HuH-7 (cell line): ENCODE measurements at regions not wholly inside any gene's neighbourhood (a gene's known extent, or its start where the extent isn't known, plus 50 kb on each side); places are given as distances from the start of the nearest gene placed in this dataset.
"Not testable (repeated sequence)": the region's sequence is repeated elsewhere in the genome, so short reads cannot be mapped to it uniquely, and the experiment has no call there.

ENCODE experiments used
- DNase-seq: peaks from one replicate; pipeline ENCODE4 v3.0.0; 2011; ENCODE audit warnings: low spot score

DNA sequence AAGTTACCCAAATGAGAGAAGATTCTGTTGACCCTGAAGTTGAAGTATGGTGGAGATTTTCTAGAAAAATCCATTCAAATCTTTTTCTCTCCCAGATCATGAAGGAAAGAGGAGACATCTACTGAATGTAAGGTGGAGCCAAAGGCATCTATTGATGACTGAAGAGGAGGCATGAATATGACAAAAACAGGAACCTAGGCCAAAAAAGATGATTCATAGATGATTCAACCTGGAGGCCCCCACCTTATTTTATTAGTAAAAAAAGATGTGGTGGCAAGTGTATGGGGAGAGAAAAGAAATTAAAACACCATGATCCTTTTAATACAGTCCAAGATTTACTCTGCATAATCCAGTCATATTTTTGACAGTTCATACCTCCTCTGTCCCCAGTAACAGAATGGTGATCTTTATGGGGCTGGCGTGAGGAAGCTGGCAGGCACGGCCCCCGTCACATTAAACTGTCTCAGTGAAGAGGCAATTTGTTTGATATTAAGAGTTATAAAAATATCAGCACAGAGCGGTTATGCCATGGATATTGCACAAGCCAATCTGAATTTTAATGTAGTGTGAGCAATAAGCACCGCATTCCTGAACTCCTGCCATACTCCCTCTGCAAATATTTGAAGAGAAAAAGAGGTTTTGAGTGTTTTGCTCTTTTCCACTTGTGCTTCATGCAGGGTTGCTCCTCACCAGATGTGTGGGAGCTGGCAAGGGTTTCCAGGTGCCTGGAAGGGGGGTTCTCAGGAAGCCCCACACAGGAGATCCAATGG lies 94.4 kb downstream of the TRIM43 start:
- DNase-seq, result not testable (repeated sequence)

DNA sequence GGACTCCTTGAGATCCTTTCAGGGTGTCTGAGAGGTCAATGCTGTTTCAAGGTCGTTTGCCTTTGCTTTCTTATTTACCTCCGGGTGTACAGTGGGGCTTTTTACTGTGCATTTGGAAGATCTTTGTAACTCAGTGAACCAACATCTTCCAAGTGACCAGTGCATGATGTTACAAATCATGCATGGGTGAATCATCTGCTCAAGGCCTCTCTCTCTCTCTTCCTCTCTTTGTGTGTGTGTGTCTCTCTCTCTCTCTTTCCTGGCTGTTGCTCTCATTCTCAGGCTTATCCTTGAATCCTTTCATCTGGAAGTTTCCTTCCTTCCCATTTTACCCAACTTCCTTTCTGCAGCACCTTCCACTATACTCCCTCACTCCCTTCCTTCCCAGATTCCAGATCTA lies 96.1 kb downstream of the TRIM43 start:
- DNase-seq, result not testable (repeated sequence)

DNA sequence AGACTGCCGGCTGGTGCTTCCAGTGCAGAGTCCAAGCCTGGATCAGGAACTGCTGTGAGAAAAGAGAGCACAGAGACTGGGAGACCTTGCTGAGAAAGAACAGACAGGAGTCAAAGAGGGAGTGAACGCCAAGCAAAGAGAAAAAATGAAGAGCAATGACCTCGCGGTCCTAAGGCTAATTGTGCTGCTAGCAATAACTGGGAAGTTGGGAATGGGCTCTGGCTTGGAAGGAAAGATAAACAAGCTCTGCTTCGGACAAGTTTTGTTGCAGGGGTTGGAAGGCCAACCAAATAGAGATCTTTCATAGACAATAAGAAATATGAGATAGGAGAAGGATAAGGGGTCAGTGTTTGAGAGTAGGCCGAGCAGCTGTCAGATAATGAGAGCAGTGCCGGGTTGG lies 99.4 kb downstream of the TRIM43 start:
- not testable (repeated sequence) for DNase-seq

DNA sequence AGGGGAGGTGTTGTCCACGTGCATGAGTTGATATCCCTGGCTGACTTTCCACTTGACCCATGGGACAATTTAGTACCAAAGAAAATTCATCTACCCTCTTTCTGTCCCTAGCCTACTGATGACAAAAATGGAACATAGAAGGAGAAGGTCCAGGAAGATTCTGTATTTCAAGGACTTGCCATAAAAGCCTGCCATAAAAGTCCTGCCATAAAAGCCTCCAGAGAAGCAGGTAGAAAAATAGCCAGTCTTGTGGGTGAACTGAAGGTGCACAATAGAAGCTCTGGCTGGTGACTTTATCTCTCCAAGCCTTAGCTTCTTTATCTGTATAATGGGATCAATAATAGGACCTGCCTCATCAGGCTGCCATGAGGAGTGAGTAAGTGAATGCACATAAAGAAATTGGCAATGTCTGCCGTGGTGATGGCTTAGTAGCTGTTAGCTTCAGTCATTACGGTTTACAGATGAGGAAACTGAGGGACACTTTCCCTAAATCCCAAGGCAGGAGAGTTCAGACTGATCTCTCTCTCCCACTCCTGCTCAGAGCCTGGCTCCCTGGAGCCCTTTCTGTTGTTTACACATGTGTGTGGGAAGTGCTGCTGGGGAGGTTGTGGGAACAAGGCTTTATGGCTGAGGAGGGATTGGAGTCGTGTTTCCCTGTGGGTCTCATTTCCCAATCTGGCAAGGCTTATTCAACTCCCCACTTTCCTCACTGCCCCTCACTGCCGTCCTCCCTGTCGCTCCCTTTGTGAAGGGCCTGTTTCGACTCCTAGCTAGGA lies 101.5 kb downstream of the TRIM43 start:
- DNase-seq, result not testable (repeated sequence)

DNA sequence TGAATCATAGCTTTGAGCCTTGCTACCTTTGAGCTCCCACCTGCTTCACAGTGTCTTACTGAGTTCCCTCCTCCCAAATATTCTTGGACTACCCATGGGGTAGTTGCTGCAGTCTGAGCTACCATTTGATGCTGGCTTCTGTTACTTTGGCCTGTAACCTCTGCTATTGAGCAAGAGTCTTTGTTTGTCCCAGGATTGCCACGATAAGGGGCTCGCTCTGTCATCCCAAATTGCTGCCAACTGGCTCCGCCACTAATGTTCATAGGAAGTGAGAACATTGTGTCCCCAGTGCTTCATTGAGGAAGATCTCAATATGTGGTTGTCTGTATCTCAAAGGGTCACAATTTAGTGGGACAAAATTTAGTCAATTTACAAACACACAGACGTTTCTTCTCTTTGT lies 103.8 kb downstream of the TRIM43 start:
- no peak for DNase-seq

DNA sequence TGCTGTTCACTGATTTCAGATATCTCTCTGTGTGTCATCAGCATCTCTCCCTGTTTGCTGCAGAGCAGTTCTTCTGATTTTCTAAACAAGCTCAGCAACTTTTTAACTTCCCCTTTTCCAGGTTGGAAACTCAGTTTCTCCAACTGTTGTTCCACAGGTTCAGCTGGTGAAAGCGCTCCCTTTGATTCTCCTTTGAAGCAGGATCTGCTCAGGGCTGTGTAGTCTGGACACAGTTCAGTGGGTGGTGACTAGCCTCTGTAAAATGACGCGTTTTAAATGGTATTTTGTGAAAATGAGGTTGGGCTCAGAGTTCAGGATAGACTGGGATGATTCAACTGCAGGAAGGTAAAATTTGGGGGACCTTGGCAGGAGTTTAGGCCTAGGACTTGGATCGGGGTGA lies 106.3 kb downstream of the TRIM43 start:
- DNase-seq, result no peak

DNA sequence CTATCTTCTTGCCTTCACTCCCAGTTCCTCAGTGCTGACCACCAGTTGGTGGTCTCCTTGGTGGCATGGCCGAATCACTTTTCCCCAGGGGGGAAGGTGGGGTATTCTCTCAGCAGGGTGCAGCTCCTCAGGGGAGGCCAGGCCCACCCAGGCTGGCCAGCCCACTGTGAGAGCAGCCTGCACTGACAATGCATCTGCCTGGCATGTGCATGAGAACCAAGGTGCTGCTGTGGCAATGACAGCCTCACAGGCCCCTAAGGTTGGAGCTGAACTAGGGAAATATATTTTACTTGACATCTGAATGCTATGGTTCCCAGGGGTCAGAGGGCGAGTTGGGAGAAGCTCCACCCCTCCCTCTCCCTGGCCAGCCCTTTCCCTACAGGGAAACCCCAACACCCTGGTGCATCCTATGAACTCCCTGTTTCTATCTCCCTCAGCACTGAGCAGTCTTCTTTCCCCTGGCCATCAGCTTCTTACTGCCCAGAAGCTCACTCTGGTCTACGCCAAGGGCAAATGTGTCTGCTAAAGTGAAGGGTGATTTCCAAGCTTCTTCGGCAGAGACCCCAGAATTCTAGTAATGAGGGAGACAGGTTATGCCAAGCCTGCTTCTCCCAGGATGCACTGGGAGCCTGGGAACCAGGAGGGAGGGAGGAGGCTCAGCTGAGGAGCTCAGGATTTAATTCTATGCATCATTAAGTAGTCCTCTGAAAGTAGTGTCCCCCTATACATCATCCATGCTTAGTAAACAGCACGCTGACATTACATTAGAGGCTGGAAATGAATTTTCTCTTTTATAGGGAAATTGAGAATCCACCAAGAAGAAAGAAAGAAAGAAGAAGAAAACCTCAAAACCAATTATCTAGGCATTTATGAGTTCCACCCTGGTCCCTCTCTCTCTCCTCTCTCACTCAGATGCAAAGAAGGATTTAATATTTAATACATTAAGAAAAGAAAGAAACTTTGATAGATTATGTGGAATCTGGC lies 107.7 kb downstream of the TRIM43 start:
- not testable (repeated sequence) for DNase-seq

DNA sequence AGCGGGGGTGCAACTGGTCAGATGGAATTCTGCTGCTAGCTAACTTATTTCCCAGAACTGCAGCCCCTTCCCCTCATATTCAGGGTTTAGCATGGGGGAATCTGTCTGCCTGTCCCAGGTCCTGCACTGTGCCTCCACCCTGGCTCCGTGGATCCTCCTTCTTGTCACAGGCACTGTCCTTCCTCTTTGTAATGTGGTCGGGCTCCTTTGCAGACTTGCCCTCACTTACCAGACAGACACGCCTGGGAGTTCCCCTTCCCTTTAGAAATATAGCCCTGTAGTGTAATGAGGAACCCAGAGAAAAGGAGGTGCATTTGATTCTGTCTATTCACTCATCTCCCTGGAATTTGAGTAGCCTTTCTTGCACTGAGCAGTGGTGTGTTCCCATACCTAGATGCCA lies 108.7 kb downstream of the TRIM43 start:
- no peak for DNase-seq

DNA sequence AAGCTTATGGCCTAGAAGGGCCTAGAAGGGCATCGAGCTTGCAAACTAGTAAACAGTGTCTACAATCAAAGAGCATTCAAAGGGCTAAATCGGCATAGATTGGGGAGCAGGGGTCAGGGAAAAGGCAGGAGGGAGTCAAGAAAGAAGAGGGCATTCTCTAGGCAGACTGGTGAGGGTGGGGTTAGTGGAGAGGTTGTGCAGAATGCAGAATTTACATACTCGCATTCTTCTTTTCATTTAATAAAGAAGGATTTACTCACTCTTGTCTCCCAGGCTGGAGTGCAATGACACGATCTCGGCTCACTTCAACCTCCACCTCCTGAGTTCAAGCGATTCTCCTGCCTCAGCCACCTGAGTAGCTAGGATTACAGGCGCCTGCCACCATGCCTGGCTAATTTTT lies 110.7 kb downstream of the TRIM43 start:
- DNase-seq, result no peak

DNA sequence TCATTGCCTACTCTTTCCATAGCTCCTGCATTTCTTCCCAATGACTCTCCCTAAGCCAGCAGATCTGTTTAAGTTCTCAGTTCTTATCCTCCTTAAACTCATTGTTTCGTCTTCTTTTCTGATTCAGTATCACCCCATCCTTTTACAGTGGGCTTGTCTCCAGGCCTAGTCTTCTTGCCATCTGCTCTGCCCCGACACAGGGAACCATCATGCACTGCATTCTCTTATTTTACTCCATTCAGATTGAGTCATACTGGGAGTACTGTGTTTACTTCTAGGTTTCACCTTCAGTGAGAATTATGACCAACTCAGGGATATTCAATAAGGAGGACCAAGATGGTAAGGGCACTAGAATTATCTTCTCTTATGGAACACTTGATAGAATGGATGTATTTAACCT lies 115.4 kb downstream of the TRIM43 start:
- DNase-seq, result not testable (repeated sequence)

DNA sequence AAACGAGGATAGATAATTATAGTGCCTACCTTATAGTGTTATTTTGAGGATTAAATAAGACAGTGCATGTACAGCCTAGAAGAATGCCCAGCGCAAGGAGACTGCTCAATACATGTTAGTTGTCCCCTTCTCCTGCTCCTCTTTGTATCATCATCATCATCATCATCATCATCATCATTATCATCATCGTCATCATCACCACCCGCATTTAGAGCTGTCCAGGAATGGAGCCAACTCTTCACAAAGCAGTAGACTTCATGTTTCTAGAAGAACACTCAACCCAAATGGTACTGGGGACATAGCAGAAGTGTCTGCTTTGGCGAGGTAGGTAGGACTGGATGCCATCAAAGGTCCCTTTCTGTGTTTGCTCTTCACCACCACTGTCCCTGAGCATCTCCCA lies 116.0 kb downstream of the TRIM43 start:
- DNase-seq, result no peak

DNA sequence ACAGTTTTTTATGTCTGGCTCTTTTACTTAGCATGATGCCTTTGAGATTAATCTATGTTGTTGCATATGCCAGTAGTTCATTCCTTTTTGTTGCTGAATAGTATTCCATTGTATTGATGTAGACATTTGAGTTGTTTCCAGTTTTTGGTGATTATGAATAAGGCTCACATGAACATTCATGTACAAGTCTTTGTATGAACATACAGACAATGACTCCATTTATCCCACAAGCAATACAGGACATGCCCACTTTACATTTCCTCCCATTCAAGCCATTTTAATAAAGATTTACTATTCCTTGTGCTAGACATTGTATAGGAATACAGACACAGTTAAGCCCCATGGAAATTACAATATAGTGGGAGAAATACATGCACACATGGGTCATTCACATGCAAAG lies 118.0 kb downstream of the TRIM43 start:
- no peak for DNase-seq

DNA sequence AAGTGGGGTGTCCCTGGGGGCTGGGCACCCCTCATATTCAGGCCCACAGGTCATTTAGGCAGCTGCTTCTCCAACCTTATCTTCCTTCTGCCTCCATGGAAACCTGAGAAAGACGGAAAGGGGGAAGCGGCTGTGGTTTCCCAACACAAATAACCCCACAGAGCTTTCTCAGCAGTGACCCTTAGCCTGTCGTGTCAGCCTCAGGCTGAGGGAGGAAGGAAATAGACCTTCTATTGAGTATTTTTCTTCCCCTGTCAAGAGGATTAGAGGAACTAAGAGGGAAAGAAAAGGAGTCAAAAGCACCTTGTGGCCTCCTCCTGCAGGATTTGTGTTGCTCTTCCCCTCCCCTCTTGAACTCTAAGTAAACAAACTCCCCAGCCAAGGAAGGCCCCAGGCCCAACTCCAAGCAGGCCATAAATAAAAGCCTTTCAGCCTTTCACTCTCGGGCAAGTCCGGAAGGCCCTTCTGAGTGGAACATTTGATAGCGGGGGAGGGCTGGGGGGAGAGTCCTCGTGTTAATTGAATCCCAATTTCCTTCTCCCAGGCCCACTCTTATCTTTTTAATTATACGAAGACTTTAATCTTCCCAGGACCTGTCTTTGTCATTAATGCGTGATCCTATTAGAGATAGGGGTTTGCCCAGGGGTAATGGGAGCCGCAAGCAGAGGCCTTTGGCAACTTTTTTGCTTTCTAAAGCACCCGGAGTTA lies 121.8 kb downstream of the TRIM43 start:
- not testable (repeated sequence) for DNase-seq

DNA sequence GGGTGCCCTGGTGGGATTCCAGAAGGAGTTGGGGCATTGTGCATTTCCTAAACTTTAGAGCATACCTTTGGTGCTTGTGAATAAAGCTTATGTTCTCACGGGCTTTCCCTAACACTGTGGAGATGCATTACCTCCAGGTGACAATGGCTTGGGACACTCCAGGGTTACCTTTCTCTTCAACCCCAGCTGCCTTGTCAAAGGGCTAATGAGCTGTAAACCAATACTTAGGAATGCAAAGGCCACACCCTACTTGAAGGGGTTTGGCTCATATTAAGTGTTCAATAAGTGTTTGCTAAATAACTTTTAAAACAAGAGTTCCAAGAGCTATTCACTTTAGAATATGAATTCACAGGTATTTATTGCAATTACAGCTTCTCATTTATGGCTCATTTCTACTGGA lies 122.6 kb downstream of the TRIM43 start:
- DNase-seq, result not testable (repeated sequence)

DNA sequence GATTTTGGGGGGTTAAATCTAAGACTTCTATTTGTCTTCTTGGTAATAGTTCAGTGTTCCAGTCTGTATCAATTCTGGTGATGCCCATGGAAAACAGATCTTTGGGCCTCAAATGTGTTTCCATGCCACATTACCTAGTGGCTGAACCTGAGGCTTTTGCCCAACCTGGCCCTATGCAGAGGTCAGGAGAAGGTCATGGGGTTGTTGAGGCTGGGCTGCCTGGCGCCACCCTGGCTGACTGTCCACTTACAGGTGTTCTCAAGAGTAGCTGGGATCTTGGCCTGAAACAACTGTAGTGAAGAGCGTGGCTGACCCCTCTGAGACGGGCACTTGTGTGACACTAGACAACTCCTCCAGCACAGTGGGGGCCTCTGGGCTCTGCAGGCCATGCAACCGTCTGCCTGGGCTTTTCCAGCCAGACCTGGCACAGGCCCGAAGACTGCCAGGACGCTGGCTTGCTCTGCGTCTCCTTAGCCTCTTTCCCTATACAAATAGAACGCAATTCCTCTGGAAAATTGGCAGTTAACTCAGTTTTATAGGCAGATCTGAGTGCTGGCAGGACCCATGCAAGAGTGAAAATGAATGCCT lies 127.8 kb downstream of the TRIM43 start:
- DNase-seq, result no peak

DNA sequence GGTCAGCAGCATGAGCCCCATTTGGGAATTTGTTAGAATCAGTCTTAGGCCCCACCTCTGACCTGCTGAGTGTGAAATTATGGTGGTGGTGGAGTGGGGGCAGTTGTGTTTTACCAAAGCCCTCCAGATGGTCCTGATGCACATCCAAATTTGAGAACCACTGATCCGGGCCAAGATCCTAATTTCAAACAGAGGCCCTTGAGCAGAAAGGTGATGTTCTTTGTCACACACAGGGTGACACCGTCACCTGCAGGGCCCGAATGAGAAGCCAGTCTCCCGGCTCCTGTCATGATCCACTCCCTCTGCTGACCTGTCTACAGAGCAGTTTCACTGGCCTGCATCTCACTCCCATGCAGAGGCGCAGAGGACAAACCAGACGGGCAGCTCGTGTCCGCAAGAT lies 129.9 kb downstream of the TRIM43 start:
- DNase-seq, result no peak

DNA sequence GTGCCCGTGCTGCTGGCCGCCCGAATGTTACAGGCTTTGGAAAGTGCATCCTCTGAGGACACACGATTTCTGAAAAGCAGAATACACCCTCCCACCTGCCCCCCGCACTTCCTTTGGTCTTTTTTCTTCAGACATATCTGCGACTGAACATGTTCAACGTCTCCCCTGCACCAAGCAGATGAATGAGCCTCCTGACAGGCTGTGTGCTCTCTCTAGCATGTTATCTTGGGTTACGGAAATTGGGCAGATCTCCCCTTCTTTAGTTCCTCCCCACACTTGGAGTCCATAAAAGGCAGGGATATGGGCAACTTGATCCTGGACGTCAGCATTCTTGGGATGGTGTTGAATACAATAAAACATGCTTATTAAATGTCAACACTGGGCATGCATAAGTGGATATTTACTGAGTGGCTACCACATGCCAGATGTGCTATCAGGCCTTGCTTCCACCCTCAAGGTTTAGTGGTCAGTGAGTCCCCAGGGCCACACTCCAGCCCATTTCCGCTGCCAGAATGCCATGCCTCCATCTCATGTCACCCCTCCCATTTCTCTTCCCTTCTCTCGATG lies 130.4 kb downstream of the TRIM43 start:
- DNase-seq, result no peak

DNA sequence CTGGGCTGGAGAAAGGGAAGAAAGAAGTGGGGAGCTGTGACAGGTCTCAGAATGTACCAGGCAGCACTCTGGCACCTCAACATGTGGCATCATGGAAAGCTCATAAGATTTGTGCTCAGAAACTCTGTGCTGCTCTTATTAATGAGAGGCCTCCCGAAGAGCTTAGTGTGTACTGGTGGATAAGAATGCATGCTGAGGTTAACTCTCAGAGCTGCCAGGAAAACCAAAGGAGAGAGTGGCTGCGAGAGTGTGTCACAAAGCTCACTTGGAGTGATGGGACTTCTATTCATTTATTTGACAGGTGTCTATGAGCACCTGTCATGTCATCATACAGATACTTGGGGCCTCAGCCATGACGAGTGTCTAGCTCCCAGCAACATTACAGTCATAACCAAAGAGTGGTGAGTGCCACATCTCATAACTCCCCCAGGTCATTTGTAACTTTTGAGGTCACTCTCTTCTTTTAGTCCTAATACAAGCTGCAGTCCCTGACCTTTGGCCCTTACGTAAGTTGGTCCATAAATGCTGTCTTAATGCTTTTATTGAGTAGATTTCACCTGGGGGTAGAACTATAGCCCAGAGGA lies 131.9 kb downstream of the TRIM43 start:
- DNase-seq, result not testable (repeated sequence)

DNA sequence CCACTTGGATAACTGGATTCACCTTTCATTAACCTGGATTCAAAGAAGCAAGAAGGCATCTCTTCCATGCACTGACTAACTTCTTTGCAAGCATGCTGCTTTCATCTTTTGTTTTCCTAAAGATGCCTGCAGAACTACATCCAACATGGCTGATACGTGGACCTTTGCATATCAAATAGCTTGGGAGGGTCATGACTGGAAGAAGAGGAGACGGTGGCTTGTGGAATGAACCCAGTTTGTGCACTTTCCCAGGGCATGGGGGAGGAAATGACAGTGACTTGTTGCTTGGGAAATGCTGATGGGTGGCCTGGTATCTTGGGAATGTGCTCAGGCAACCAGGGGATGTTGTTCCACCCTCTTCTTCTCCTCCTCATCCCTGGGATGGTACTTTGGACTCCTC lies 133.4 kb downstream of the TRIM43 start:
- not testable (repeated sequence) for DNase-seq

DNA sequence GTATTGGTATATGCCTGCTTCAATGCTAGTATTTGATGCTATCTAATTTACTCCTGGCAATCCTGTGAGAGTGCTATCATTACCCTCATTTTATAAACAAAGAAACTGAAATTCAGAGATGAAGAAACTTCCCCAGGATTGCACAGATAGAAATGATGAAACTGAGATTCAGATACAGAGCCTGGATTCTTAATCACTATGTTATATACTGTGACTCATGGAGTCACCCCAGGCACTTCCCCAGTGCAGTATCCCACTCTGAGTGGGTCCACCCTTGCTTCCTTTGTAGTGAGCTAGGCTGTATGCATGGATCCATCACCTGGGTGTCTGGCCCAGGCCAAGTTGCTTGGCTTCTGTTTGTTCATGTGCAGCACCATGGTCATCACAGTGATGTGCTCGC lies 133.9 kb downstream of the TRIM43 start:
- not testable (repeated sequence) for DNase-seq
